Psoas muscle (tissue), 7 donors: ENCODE measurements at regions not wholly inside any gene's neighbourhood (a gene's known extent, or its start where the extent isn't known, plus 50 kb on each side); places are given as distances from the start of the nearest gene placed in this dataset.

ENCODE experiments used
- ATAC-seq, 4 donors: fragments of 200-7000 bp; cut with Tn5 transposase; one replicate each; pipeline ENCODE4 v1.9.1; 2020; ENCODE audit warnings: moderate library complexity in 3 of 4, mild to moderate bottlenecking in 2 of 4
- DNase-seq, 2 donors: peaks; one replicate each; pipeline ENCODE4 v3.0.0-alpha.2; 2020
- H3K27ac ChIP-seq: fragments of 200-600 bp; one replicate; pipeline ENCODE4 v1.8.0; 2022
- H3K27me3 ChIP-seq, 3 donors: fragments of 200-600 bp in 1 of 3; one replicate each; pipeline versions ENCODE4 v1.6.1 to v1.8.0; 2013 to 2022; ENCODE audit warnings: low read length in 2 of 3, mild to moderate bottlenecking in 2 of 3, moderate library complexity in 1 of 3; ENCODE audit not compliant: insufficient read depth in 3 of 3
- H3K36me3 ChIP-seq, 2 donors: fragments of 200-600 bp in 1 of 2; one replicate each; pipeline versions ENCODE4 v1.6.1 to v1.8.0; 2013 to 2022; ENCODE audit warnings: low read depth in 1 of 2, mild to moderate bottlenecking in 1 of 2, moderate library complexity in 1 of 2; ENCODE audit not compliant: insufficient read depth in 1 of 2
- H3K4me1 ChIP-seq: fragments of 200-600 bp; one replicate; pipeline ENCODE4 v1.8.0; 2022
- H3K4me3 ChIP-seq: fragments of 200-600 bp; one replicate; pipeline ENCODE4 v1.8.0; 2022; ENCODE audit warnings: mild to moderate bottlenecking
- H3K9me3 ChIP-seq: fragments of 200-600 bp; one replicate; pipeline ENCODE4 v1.8.0; 2022
- WGBS, 3 donors: extraction: QIAGEN DNeasy Blood & Tissue Kit; methylation state at CpG; one replicate each; pipeline versions ENCODE4 v1.1.6 to v1.1.7; 2013; 5-methylcytosine and 5-hydroxymethylcytosine counted together
- intact Hi-C, 2 donors: fragments of 100-400 bp; cut with DNase I; formaldehyde crosslinking; loops; one replicate each; pipeline versions ENCODE4 v1.11.0 to v1.14.2; 2022
- TF ChIP-seq, protein P1 (sequence below): fragments of 200-600 bp; IDR thresholded peaks from one replicate; pipeline ENCODE4 v1.8.0; 2022; ENCODE audit warnings: antibody characterized with exemption
- donor health status: healthy with polysubstance abuse.
- donor health status: DM: no; HTN: no; CAD: no; lungs with moderate emphysema.
- donor health status: Bipolar disorder and iron deficiency.
- donor health status: healthy.
- donor health status: DM: yes; HTN: yes; CAD: no.
- donor health status: DM: no; HTN: no; CAD: no.
- donor health status: DM: yes; HTN: yes; CAD: no.

DNA sequence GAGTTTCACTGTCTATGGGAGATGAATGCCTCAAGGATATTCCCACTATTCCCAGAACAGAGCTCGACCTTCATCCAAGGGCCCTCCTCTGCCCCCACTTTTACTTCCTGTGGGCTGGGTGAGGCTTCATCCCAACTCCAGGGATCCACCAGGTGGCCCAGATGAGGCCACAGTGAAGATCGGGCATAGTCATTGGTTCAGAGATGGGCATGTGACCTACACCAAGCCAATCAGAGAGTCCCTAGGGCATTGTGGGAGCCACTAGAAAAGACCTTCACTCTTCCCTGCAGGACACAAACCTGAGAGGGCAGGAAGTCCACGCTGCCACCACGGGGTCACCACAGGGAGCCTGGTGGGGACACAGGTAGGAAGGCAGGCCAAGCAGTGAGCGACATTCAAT, 72.9 kb upstream of the SLC22A16 start:
- WGBS, 3 donors = 87 to 89% (median 88%) methylated on average over 5 of the region's 5 CpGs
- H3K4me1 ChIP-seq = no peaks in the 10 kb centered on the region
- intact Hi-C loops = no loop called here
- ATAC-seq (no peak), DNase-seq (no peak)
- no peaks in the 10 kb centered on the region for H3K36me3 ChIP-seq
- peaks cover 8% of the 10 kb centered on the region for H3K9me3 ChIP-seq
- H3K27me3 ChIP-seq = peaks cover 0 to 2% (median 0%) of the 10 kb centered on the region in 3 donors
- TF ChIP-seq, protein P1, sequence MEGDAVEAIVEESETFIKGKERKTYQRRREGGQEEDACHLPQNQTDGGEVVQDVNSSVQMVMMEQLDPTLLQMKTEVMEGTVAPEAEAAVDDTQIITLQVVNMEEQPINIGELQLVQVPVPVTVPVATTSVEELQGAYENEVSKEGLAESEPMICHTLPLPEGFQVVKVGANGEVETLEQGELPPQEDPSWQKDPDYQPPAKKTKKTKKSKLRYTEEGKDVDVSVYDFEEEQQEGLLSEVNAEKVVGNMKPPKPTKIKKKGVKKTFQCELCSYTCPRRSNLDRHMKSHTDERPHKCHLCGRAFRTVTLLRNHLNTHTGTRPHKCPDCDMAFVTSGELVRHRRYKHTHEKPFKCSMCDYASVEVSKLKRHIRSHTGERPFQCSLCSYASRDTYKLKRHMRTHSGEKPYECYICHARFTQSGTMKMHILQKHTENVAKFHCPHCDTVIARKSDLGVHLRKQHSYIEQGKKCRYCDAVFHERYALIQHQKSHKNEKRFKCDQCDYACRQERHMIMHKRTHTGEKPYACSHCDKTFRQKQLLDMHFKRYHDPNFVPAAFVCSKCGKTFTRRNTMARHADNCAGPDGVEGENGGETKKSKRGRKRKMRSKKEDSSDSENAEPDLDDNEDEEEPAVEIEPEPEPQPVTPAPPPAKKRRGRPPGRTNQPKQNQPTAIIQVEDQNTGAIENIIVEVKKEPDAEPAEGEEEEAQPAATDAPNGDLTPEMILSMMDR = no peak
- no peak overlapping the region for H3K4me3 ChIP-seq
- no peak overlapping the region for H3K27ac ChIP-seq

DNA sequence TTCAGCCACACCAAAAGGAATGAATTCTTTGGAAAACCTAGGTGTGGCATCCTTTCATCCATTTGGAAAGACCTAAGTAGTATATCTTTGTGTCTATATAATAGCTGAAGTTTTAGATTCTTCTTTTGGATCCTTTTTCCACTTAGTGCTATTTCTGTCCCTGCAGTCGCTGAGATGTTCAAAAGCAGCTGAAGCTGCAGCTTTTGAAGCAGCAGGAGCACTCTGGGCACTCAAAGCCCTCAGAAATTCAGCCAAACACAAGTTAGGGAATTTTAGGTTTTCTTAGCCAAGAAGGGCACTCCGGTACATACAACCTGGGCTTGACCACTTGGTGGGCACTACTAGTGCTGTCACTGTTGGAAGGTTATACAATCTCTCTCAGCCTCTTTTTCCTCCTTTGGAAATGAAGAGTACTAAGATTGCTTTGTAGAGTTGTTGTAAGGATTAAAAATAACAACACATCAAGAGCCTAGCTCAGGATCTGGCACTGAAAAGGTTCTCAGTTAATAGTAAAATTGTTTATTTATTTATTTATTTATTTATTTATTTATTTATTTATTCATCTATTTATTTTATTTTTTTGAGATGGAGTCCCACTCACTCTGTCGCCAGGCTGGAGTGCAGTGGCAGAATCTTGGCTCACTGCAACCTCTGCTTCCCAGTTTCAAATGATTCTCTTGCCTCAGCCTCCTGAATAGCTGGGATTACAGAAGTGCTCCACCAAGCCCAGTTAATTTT, 71.9 kb upstream of the SLC22A16 start:
- Histone ChIP-seq H3K27ac (no peak overlapping the region), H3K4me1 (no peaks in the 10 kb centered on the region), H3K4me3 (no peak overlapping the region), H3K9me3 (peaks cover 8% of the 10 kb centered on the region), H3K27me3 (peaks cover 0 to 2% (median 0%) of the 10 kb centered on the region in 3 donors), H3K36me3 (no peaks in the 10 kb centered on the region)
- intact Hi-C loops = no loop called here
- DNase-seq (no peak), ATAC-seq (no peak)
- 43 to 66% (median 44%) methylated on average over 3 of the region's 3 CpGs for WGBS, 3 donors
- TF ChIP-seq, protein P1 = no peak

DNA sequence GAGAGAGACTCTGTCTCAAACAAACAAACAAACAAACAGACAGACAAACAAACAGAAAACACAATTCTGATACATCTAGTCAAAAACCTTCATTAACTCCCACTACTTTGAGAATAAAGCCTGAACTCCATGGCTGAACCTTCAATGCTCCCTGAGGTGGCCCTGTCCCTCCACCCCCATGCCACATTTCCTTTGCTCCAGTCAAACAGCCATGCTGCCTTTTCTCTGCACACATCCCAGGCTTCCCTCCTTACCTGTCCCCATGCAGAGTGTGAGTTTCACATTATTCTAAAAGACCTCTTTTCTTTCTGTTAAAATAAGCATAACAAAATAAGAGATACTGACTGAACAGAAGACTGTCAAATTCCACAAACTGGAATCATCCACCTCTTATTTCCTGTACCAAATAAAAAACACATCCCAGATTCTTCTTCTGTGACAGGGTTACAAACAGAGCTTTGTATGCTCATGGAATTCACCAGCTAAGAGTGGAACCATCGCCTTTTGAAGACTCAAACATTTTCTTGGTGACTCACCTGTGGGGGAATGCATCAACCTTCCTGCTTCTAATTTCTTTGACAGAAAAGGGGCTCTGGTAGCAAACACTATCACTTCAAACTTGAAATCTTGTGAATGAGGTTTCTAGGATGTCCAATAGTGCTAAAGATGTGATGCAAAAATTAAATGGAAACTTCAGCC, 71.0 kb upstream of the SLC22A16 start:
- ATAC-seq (no peak), DNase-seq (no peak)
- 70 to 81% (median 80%) methylated on average over 1 of the region's 1 CpG for WGBS, 3 donors
- peaks cover 0 to 2% (median 0%) of the 10 kb centered on the region in 3 donors for H3K27me3 ChIP-seq
- peaks cover 8% of the 10 kb centered on the region for H3K9me3 ChIP-seq
- intact Hi-C loops = no loop called here
- H3K4me3 ChIP-seq = no peak overlapping the region
- H3K27ac ChIP-seq = no peak overlapping the region
- TF ChIP-seq, protein P1 = no peak
- H3K36me3 ChIP-seq = no peaks in the 10 kb centered on the region
- no peaks in the 10 kb centered on the region for H3K4me1 ChIP-seq

DNA sequence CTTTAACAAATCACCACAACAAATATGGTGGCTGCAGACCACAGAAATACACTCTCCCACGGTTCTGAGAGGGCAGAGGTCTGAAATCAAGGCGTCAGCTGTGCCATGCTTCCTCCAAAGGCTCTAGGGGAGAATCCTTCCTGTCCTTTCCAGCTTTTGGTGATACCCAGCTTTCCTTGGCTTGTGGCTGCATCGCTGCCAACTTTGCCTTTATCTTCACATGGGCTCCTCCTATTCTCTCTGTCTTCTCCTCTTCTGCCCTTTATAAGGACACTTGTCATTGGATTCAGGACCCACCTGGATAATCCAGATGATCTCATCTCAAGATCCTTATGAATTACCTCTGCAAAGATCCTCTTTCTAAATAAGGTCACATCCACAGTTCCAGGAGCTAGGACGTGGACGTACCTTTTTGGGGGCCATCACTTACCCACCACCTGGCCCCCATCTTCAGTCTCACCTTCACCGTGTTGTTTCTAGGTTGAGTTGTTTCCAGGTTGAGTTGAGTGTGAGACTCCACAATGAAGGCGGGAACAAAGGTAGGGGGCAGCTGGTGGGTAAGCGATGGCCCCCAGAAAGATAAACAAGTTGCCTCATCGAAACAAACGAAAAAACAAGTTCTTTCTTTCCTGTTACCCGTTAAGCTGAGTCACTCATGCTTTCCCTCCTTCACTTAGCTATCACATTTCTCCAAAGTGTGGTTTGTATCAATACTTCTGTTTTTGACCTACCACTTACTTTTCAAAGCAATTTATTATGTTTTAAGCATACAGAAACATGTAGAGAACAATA, 68.9 kb upstream of the SLC22A16 start:
- Histone ChIP-seq H3K27me3 (peaks cover 0 to 2% (median 0%) of the 10 kb centered on the region in 3 donors), H3K36me3 (no peaks in the 10 kb centered on the region), H3K27ac (no peak overlapping the region), H3K9me3 (peaks cover 8% of the 10 kb centered on the region), H3K4me1 (no peaks in the 10 kb centered on the region), H3K4me3 (no peak overlapping the region)
- intact Hi-C loops = no loop called here
- ATAC-seq (no peak), DNase-seq (no peak)
- 81 to 86% (median 83%) methylated on average over 11 of the region's 11 CpGs for WGBS, 3 donors
- TF ChIP-seq, protein P1 = no peak
